ENCODE measurements at regions not wholly inside any gene's neighbourhood (a gene's known extent, or its start where the extent isn't known, plus 50 kb on each side); places are given as distances from the start of the nearest gene placed in this dataset.

GRCh38 chrX:39973810-39974209, 123.9 kb downstream of the BCOR start:
- TF ChIP-seq CTCF (tag by site-specific recombination; IDR thresholded peaks at IDR 0.05), result no peak
- TF ChIP-seq PBX3 (CRISPR knock-in tag; IDR thresholded peaks at IDR 0.05), result no peak
- TF ChIP-seq ZNF24 (tag by site-specific recombination; IDR thresholded peaks at IDR 0.05), result no peak
- no peak for TF ChIP-seq ZNF138 (tag by site-specific recombination; IDR thresholded peaks at IDR 0.05; ENCODE audit: borderline replicate concordance)
- no peak for TF ChIP-seq ZBTB1 (tag by site-specific recombination; IDR thresholded peaks at IDR 0.05)
- no peak for TF ChIP-seq SP2 (tag by site-specific recombination; IDR thresholded peaks at IDR 0.05)
- TF ChIP-seq ZNF274 (IDR thresholded peaks at IDR 0.05; ENCODE audit: low read length), result no peak
- TF ChIP-seq ZNF274 (tag by site-specific recombination; IDR thresholded peaks at IDR 0.05; ENCODE audit: borderline replicate concordance), result no peak
- no peak for TF ChIP-seq TSHZ1 (tag by site-specific recombination; IDR thresholded peaks at IDR 0.05; ENCODE audit: borderline replicate concordance)
- no peak for TF ChIP-seq REST (tag by site-specific recombination; IDR thresholded peaks at IDR 0.05)
- TF ChIP-seq ZNF302 (tag by site-specific recombination; IDR thresholded peaks at IDR 0.05; ENCODE audit: low read depth), result no peak
- no peak for TF ChIP-seq ZNF175 (tag by site-specific recombination; IDR thresholded peaks at IDR 0.05)
- no peak for TF ChIP-seq ZNF660 (tag by site-specific recombination; IDR thresholded peaks at IDR 0.05)
- TF ChIP-seq ZNF830 (tag by site-specific recombination; IDR thresholded peaks at IDR 0.05; ENCODE audit: low read depth), result no peak
- TF ChIP-seq HOXC10 (CRISPR knock-in tag; IDR thresholded peaks at IDR 0.05), result no peak

Measured in HEK293 (cell line).